ENCODE measurements at regions not wholly inside any gene's neighbourhood (a gene's known extent, or its start where the extent isn't known, plus 50 kb on each side); places are given as distances from the start of the nearest gene placed in this dataset.

DNA sequence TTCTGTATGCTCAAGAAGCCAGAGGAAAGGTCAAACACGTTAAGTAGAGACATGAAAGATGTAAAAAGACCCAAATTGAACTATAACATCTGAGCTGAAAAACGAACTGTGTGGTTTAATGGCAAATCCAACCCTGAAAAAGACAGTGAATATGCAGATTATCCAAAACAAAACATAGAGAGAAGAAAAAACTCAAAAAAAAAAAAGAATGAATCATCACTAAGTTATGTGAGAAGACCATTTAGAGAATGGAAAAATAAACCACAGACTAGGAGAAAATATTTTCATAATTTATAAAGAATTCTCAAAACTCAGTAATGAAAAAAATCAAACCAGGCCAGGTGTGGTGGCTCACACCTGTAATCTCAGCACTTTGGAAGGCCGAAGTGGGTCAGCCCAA is 253.3 kb downstream of the PLPP3 start:
- DNase-seq (ENCODE audit: low read depth), result peak; percentile 22
- TF ChIP-seq, protein P1, sequence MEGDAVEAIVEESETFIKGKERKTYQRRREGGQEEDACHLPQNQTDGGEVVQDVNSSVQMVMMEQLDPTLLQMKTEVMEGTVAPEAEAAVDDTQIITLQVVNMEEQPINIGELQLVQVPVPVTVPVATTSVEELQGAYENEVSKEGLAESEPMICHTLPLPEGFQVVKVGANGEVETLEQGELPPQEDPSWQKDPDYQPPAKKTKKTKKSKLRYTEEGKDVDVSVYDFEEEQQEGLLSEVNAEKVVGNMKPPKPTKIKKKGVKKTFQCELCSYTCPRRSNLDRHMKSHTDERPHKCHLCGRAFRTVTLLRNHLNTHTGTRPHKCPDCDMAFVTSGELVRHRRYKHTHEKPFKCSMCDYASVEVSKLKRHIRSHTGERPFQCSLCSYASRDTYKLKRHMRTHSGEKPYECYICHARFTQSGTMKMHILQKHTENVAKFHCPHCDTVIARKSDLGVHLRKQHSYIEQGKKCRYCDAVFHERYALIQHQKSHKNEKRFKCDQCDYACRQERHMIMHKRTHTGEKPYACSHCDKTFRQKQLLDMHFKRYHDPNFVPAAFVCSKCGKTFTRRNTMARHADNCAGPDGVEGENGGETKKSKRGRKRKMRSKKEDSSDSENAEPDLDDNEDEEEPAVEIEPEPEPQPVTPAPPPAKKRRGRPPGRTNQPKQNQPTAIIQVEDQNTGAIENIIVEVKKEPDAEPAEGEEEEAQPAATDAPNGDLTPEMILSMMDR (IDR thresholded peaks at IDR 0.05; ENCODE audit: insufficient read depth, low read length), result no peak
- H3K4me3 ChIP-seq (ENCODE audit: low read depth, low read length), result no peak overlapping the region

DNA sequence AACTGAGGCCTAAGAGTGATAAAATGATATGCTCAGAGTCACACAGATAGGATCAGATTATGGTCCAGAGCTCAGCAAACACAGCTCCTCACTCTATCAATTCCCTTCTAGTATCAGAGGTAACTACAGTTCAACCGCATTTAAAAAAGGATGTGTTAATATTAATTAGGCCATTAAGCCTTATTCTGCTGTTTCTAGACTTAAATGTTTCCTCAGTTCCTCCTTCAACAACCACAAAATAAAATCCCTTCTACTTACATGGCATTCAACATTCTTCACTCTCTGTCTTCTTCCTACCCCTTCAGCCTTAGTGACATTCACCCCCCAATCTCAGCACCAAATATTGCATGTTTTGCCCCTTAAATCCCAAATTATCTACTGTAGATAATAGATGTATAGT is 254.9 kb downstream of the PLPP3 start:
- H3K4me3 ChIP-seq (ENCODE audit: low read depth, low read length), result no peak overlapping the region
- no peak for DNase-seq (ENCODE audit: low read depth)
- TF ChIP-seq, protein P1 (IDR thresholded peaks at IDR 0.05; ENCODE audit: insufficient read depth, low read length), result no peak

DNA sequence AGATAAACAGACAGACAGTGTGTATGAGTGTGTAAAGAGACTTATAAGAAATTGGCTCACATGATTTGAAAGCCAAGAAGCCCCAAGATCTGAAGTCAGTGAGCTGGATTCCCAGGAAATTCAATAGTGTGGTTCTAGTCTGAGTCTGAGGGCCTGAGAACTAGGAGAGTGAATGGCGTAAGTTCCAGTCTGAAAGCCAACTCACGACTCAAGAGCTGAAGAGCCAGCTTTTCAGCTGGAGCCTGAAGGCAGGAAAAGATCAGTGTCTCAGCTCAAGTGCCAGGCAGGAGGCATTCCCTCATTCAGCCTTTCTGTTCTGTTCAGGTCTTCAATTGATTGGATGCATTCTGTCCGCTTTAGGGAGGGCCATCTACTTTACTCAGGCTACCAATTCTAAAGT is 257.2 kb downstream of the PLPP3 start:
- DNase-seq (ENCODE audit: low read depth), result no peak
- H3K4me3 ChIP-seq (ENCODE audit: low read depth, low read length), result no peak overlapping the region
- TF ChIP-seq, protein P1 (IDR thresholded peaks at IDR 0.05; ENCODE audit: insufficient read depth, low read length), result no peak

DNA sequence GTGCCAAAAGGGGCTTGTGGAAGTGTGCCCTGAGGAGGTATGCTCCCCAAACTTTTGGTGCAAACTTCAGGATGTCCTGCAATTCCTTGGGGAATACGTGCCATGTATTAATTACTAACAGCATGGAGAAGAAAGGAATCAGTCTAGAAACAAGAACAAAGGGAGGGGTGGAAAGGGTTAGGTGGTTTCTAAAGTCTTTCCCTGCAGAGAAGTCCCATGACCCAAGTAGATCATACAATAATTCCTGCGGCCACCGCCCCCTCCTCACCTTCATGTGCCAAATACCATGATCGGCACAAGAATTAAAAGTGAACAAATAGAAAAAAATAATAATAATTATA is 258.2 kb downstream of the PLPP3 start:
- H3K4me3 ChIP-seq (ENCODE audit: low read depth, low read length), result no peak overlapping the region
- no peak for DNase-seq (ENCODE audit: low read depth)
- TF ChIP-seq, protein P1 (IDR thresholded peaks at IDR 0.05; ENCODE audit: insufficient read depth, low read length), result no peak

DNA sequence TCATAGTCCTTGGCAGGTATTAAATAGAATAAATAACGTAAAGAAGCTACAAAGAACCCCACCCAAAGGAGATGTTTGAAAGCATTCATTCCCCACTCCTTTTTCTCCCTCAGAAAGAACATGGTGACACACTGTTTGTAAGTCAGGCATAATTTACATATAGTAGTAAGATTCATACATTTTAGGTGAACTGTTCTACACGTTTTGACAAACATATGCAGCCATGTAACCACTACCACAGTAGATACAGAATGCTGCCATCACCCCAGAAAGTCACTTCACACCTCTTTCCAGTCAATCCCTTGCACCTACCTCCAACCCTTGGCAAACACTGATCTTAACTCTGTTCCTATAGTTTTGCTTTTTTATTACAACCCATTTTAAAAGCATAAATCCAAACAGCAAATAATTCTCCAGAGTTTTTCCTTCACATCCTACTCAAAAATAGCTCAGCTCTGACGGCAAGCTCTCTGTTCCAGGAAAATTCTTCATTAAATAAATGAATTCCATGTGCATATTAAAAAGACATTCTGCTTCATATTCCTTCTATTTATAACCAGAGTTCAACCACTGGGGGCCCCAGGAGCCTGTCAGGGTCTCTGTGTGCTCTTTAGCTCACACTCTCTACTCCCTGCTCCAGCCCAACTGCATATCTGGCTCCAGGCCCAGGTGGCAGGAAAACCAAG is 258.8 kb downstream of the PLPP3 start:
- TF ChIP-seq, protein P1 (IDR thresholded peaks at IDR 0.05; ENCODE audit: insufficient read depth, low read length), result no peak
- H3K4me3 ChIP-seq (ENCODE audit: low read depth, low read length), result no peak overlapping the region
- DNase-seq (ENCODE audit: low read depth), result no peak

DNA sequence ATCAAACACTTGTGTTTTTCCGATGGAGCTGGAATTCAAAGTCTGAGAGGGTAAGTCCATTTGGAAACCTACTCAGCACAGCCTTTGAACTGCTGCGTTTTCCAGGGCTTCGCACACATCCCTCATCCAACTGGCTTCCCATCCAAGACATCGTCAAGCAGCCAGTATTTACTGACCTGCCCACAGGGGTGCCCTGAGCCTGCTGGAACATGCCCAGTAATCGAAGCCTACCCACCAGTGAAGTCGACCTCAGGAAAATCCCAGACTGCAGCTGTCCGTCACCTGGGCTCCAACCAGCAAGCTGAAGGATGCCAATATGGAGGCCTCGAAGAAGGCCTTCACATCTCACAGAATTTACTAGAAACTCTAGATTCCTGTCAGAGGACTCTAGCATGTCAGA is 261.6 kb downstream of the PLPP3 start:
- no peak overlapping the region for H3K4me3 ChIP-seq (ENCODE audit: low read depth, low read length)
- DNase-seq (ENCODE audit: low read depth), result no peak
- TF ChIP-seq, protein P1 (IDR thresholded peaks at IDR 0.05; ENCODE audit: insufficient read depth, low read length), result no peak
